ENCODE measurements at regions not wholly inside any gene's neighbourhood (a gene's known extent, or its start where the extent isn't known, plus 50 kb on each side); places are given as distances from the start of the nearest gene placed in this dataset.
A peak's percentile ranks its signal among the peaks of the same experiment; 100 is the strongest.

DNA sequence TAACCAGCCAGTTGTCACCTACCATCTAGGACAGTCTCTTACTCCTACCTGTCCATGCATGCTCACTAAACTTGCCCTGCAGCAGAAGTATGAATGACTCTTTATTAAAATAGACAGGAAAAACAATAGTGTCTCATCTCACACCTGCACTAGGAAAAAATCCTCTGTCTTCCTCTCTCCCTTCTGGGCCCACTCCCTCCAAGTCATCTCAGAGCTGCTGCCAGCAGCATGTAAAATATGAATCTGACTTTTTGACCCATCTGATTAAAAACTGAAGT lies 93.5 kb upstream of the THBS1 start:
- DNase-seq = no peak
- H3K4me1 Mint-ChIP-seq = peaks cover 5% of the 10 kb centered on the region
- Histone ChIP-seq H4K20me1 (ENCODE audit: insufficient read depth, low read length) (no peaks in the 10 kb centered on the region), H3K4me1 (ENCODE audit: control insufficient read depth in 1 of 2, insufficient read depth in 2 of 2, low read length in 2 of 2) (peaks cover 0 to 7% of the 10 kb centered on the region in 2 donors), H3K36me3 (replicated peaks in 1 of 2; ENCODE audit: control insufficient read depth in 1 of 2, insufficient read depth in 2 of 2, low read length in 2 of 2) (no peaks in the 10 kb centered on the region), H3K4me3 (replicated peaks in 1 of 3; ENCODE audit: low read depth in 2 of 3, low read length in 3 of 3) (no peak overlapping the region), H3K4me2 (replicated peaks; ENCODE audit: extremely low read depth, low read length, poor library complexity, severe bottlenecking) (no peak overlapping the region), H3K9me3 (replicated peaks in 1 of 2; ENCODE audit: control insufficient read depth in 1 of 2, insufficient read depth in 1 of 2, low read length in 2 of 2) (no peaks in the 10 kb centered on the region), H3K9ac (ENCODE audit: insufficient read depth, low read length, poor library complexity, severe bottlenecking) (no peak overlapping the region), H3K79me2 (ENCODE audit: insufficient read depth, low read length) (no peaks in the 10 kb centered on the region), H3K27ac (ENCODE audit: low read depth in 1 of 2, low read length in 2 of 2) (no peak overlapping the region), H2AFZ (ENCODE audit: insufficient read depth, low read depth, low read length, poor library complexity, severe bottlenecking) (no peak overlapping the region), H3K27me3 (ENCODE audit: control insufficient read depth in 2 of 2, insufficient read depth in 2 of 2, low read length in 2 of 2) (no peaks in the 10 kb centered on the region)
- peak overlapping the region in 1 of 7 donors; percentile 14 for H3K27ac Mint-ChIP-seq
- no peak overlapping the region for H3K4me3 Mint-ChIP-seq
- no peaks in the 10 kb centered on the region for H3K9me3 Mint-ChIP-seq
- peaks cover 0 to 2% (median 1%) of the 10 kb centered on the region in 3 donors for H3K27me3 Mint-ChIP-seq (ENCODE audit: low read depth in 3 of 3)
- intact Hi-C loops (cut with micrococcal nuclease) = no loop called here
- no peak for TF ChIP-seq CTCF (IDR thresholded peaks at IDR 0.05)
- H3K36me3 Mint-ChIP-seq = peaks cover 0 to 5% of the 10 kb centered on the region in 2 donors

GRCh38 chr15:39488516-39488915 lies 92.4 kb upstream of the THBS1 start:
- H3K4me3 Mint-ChIP-seq = no peak overlapping the region
- no peak for DNase-seq
- H3K27me3 ChIP-seq (ENCODE audit: control insufficient read depth in 2 of 2, insufficient read depth in 2 of 2, low read length in 2 of 2) = no peaks in the 10 kb centered on the region

More at GRCh38 chr15:39488516-39488915, 92.4 kb upstream of the THBS1 start:
- H3K27ac Mint-ChIP-seq = no peak overlapping the region
- Histone ChIP-seq H3K9ac (ENCODE audit: insufficient read depth, low read length, poor library complexity, severe bottlenecking) (no peak overlapping the region), H3K4me2 (replicated peaks; ENCODE audit: extremely low read depth, low read length, poor library complexity, severe bottlenecking) (no peak overlapping the region), H3K9me3 (replicated peaks in 1 of 2; ENCODE audit: control insufficient read depth in 1 of 2, insufficient read depth in 1 of 2, low read length in 2 of 2) (no peaks in the 10 kb centered on the region), H3K4me1 (ENCODE audit: control insufficient read depth in 1 of 2, insufficient read depth in 2 of 2, low read length in 2 of 2) (peaks cover 1 to 7% of the 10 kb centered on the region in 2 donors), H3K36me3 (replicated peaks in 1 of 2; ENCODE audit: control insufficient read depth in 1 of 2, insufficient read depth in 2 of 2, low read length in 2 of 2) (no peaks in the 10 kb centered on the region), H2AFZ (ENCODE audit: insufficient read depth, low read depth, low read length, poor library complexity, severe bottlenecking) (no peak overlapping the region), H3K79me2 (ENCODE audit: insufficient read depth, low read length) (no peaks in the 10 kb centered on the region), H3K4me3 (replicated peaks in 1 of 3; ENCODE audit: low read depth in 2 of 3, low read length in 3 of 3) (no peak overlapping the region), H3K27ac (ENCODE audit: low read depth in 1 of 2, low read length in 2 of 2) (no peak overlapping the region), H4K20me1 (ENCODE audit: insufficient read depth, low read length) (no peaks in the 10 kb centered on the region)
- no peaks in the 10 kb centered on the region for H3K9me3 Mint-ChIP-seq
- H3K27me3 Mint-ChIP-seq (ENCODE audit: low read depth in 3 of 3) = peaks cover 0 to 2% (median 1%) of the 10 kb centered on the region in 3 donors
- intact Hi-C loops (cut with micrococcal nuclease) = no loop called here
- H3K4me1 Mint-ChIP-seq = peaks cover 10% of the 10 kb centered on the region
- peaks cover 0 to 5% of the 10 kb centered on the region in 2 donors for H3K36me3 Mint-ChIP-seq
- no CpG with 5 or more reads among the region's 1 CpG for WGBS (ENCODE audit: insufficient coverage)
- TF ChIP-seq CTCF (IDR thresholded peaks at IDR 0.05) = no peak
